GM21529 (cell line): ENCODE measurements at regions not wholly inside any gene's neighbourhood (a gene's known extent, or its start where the extent isn't known, plus 50 kb on each side); places are given as distances from the start of the nearest gene placed in this dataset.

Experiments used
- ATAC-seq: cut with Tn5 transposase; IDR thresholded peaks from one replicate; pipeline ENCODE4 v1.9.1; 2021; ENCODE audit not compliant: unreplicated experiment

- no peak for ATAC-seq
Observed at GRCh38 chr2:216911008-216911407, 51.1 kb upstream of the TNP1 start.

- ATAC-seq = no peak
Observed at GRCh38 chr2:216909541-216910210, 49.8 kb upstream of the TNP1 start.
